ENCODE measurements at regions not wholly inside any gene's neighbourhood (a gene's known extent, or its start where the extent isn't known, plus 50 kb on each side); places are given as distances from the start of the nearest gene placed in this dataset.
"Not testable (repeated sequence)": the region's sequence is repeated elsewhere in the genome, so short reads cannot be mapped to it uniquely, and the experiment has no call there.

GRCh38 chr18:22700920-22701319, 232.2 kb upstream of the RBBP8 start:
- no peak for DNase-seq

GRCh38 chr18:22701326-22701725, 231.8 kb upstream of the RBBP8 start:
- DNase-seq, result no peak

DNA sequence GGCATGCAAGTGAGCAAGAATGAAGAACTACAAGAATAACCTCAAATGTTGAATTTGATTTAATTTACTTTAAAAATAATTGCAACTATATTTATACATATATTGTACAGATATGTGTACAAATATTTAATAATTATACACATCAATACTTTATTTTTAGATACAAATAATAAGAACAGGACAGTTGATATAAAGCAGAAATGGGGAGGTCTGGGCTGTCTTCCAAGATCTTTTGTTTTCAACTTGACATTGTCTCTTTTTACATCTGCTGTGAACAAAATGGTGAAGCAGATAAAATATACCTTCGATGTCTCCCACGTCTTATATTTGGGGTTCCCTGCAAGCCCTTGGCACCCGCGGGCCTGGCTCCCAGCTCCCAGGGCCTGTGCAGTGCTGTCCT, 231.3 kb upstream of the RBBP8 start:
- no peak for DNase-seq

- DNase-seq, result no peak
Observed at GRCh38 chr18:22702806-22703205, 230.3 kb upstream of the RBBP8 start.

GRCh38 chr18:22703883-22704585, 229.1 kb upstream of the RBBP8 start:
- DNase-seq, result peak in 2 of 3 donors; percentile 37 to 64

- DNase-seq, result no peak
Observed at GRCh38 chr18:22704586-22704918, 228.6 kb upstream of the RBBP8 start.

- peak in 1 of 3 donors; percentile 50 for DNase-seq
Observed at GRCh38 chr18:22705328-22705727, 227.8 kb upstream of the RBBP8 start.

DNA sequence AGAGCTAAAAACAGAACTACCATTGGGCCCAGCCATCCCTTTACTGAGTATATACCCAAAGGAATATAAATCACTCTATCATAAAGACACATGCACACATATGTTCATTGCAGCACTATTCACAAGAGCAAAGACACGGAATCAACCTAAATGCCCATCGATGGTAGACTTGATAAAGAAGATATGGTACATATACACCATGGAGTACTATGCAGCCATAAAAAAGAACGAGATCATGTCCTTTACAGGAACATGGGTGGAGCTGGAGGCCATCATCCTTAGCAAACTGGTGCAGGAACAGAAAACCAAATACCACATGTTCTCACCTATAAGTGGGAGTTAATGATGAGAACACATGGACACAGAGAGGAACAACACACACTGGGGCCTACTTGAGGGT, 227.1 kb upstream of the RBBP8 start:
- DNase-seq, result not testable (repeated sequence)

GRCh38 chr18:22709288-22710060, 223.7 kb upstream of the RBBP8 start:
- no peak for DNase-seq

DNA sequence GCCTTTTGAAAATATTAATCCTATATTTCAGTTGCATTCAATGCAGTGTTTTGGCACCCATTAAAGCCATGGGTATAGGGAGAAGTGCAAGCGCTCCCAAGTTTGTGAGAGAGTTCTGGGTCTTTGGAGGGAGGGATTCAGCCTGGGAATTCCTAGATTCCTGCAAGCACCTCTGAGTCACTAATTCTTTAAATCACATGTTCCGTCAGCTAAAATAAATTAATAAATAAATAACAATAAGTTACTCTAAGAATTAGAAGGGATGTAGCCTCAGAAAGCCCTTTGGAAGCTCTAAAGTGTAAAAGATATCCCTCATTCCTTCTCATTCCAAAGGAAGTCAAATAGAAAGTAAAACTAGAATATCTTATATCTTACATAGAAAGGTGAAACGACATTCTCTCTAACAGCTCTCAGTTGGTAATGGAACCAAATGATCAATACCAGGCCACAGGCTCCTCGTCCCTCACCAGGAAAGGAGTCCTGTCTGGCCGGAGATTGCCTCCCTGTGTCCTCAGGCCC, 222.4 kb upstream of the RBBP8 start:
- peak in 1 of 3 donors; percentile 63 for DNase-seq

- DNase-seq, result no peak
Observed at GRCh38 chr18:22711192-22711685, 221.9 kb upstream of the RBBP8 start.

GRCh38 chr18:22713511-22713910, 219.6 kb upstream of the RBBP8 start:
- no peak for DNase-seq

DNA sequence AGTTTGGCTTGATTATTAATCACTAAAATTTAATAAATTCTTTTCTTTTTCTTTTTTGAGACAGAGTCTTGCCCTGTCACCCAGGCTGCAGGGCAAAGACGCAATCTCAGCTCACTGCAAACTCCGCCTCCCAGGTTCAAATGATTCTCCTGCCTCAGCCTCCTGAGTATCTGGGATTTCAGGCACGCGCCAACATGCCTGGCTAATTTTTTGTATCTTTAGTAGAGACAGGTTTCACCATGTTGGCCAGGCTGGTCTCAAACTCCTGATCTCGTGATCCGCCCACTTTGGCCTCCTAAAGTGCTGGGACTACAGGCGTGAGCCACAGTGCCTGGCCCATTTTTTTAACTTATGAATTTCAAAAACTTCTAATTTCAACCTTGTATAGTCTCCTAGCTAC, 215.6 kb upstream of the RBBP8 start:
- DNase-seq, result not testable (repeated sequence)

GRCh38 chr18:22723221-22723620, 209.9 kb upstream of the RBBP8 start:
- no peak for DNase-seq

DNA sequence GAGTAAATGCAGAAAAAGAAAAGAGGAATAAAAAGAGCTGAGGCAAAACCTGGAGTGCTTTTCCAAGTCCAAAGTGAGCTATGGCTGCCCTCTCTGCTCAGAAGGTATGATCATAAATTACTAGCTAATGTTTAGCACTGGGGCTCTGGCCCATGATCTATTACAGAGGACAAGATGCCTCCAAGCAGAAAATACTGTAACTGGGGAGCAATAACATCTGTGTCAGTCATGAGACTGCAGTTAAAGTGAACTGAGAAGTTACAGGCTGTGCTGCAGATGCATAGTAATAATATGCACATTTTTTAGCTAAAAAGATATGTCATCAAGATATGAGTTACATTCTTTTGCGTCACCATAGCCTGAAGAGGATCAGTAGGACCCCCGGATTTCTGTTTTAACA, 209.4 kb upstream of the RBBP8 start:
- no peak for DNase-seq

DNA sequence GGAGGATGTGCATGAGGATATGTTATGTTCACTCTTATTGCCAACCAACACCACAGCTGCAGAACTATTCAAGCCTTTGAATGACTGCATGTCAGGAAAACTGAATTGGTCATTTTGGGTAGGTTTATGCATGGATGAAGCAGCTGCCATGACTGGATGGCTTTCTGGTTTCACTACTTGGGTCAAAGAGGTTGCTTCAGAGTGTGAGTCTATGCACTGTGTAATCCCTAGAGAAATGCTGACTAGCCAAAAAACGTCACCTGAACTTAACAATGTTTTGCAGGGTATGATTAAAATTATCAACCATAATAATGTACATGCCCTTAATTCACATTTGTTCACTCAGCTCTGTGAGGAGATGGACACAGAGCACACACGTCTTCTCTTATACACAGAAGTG, 206.7 kb upstream of the RBBP8 start:
- DNase-seq, result no peak

DNA sequence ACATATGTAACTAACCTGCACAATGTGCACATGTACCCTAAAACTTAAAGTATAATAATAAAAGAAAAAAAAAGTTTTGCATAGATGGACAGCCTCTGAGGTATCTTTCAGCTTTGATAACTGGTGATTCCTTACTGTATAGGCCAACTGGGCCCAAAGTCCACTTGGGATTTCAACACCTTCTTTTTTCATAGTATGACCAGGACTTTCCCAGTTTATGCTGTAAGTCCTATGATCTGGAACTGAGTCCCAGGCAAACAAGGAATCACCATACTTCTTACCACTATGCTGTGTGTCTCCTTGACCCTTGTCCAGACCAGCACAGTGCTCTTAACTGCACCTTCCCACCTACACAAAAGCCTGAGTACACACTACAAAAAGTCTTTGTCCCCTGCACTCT, 205.1 kb upstream of the RBBP8 start:
- DNase-seq, result no peak

DNA sequence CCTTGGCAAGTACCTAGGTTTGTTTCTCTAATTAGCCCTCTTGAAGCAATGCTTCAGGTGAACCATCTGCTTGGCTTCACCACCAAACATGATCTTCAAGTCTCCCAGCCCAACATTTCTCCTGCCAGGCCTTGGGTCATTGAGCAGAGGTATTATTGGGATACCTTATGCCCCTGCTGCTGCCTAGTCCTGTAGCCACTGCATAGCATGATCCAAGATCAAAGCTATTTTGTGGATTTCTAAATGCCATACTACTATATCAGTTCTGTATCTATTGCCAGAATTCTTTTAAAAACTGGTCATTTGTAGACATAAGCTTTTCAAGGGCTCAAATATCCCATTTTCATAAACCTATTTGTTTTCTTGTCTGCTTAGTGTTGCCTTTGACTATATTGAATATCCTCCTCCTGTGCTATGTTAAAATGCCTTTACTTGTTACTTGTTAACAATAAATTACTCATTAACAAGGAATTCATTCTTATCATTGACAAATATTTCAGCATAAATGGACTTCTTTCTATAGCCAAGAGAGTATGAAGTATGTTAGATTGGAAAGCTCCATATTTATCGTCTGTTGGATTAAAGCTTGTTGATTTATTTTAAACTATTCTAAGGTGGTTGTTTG, 204.5 kb upstream of the RBBP8 start:
- no peak for DNase-seq

- no peak for DNase-seq
Observed at GRCh38 chr18:22731398-22731797, 201.7 kb upstream of the RBBP8 start.

DNA sequence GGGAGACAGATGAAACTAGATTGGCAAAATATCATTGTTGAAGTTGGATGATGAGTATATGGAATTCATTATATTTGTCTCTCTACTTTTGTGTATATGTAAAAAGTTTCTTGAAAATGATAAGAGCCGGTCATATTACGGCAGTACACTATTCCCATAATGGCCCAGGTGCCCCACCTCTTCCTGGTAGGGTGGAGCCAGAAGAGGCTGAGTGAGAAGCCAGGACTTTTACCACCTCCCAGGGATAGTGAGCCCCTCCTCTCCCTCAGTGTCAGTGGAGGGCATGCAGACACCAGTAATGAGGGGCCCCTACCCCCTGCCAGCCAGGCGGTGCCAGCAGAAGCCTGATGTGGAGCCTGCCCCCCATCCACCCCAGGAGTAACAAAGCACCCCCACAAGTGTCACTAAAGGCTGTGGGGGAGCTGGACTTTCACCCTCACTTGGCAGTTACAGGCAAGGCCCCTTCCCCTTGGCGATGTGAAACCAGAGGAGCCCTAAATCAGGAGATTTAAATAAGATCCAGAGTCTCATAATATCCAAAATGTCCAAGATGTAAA, 198.9 kb upstream of the RBBP8 start:
- DNase-seq, result no peak

GRCh38 chr18:22734791-22735627, 198.1 kb upstream of the RBBP8 start:
- DNase-seq, result peak; percentile 68 to 88 (median 72)
